ENCODE measurements at regions not wholly inside any gene's neighbourhood (a gene's known extent, or its start where the extent isn't known, plus 50 kb on each side); places are given as distances from the start of the nearest gene placed in this dataset.

GRCh38 chr11:8793114-8793777, 110.7 kb downstream of the RPL27A start:
- no peaks in the 10 kb centered on the region for H3K9me3 ChIP-seq (ENCODE audit: control insufficient read depth, low read length)
- no peak overlapping the region for H3K4me2 ChIP-seq (ENCODE audit: low read length)
- no peak for TF ChIP-seq CTCF (IDR thresholded peaks at IDR 0.05)
- no peak overlapping the region for H2AFZ ChIP-seq
- H3K9ac ChIP-seq = no peak overlapping the region
- peaks cover 7% of the 10 kb centered on the region for H3K79me2 ChIP-seq
- H3K27ac ChIP-seq = no peak overlapping the region
- peaks cover 2% of the 10 kb centered on the region for H3K4me1 ChIP-seq
- H3K36me3 ChIP-seq (ENCODE audit: control insufficient read depth, insufficient read depth, low read length) = no peaks in the 10 kb centered on the region
- no peak overlapping the region for H3K4me3 ChIP-seq (ENCODE audit: low read depth, low read length)
- no peaks in the 10 kb centered on the region for H3K27me3 ChIP-seq (ENCODE audit: control insufficient read depth, insufficient read depth, low read length)

- no peak overlapping the region for H3K9ac ChIP-seq
- H3K4me2 ChIP-seq (ENCODE audit: low read length) = no peak overlapping the region
- H3K4me1 ChIP-seq = peaks cover 2% of the 10 kb centered on the region
- no peaks in the 10 kb centered on the region for H3K27me3 ChIP-seq (ENCODE audit: control insufficient read depth, insufficient read depth, low read length)
- no peaks in the 10 kb centered on the region for H3K36me3 ChIP-seq (ENCODE audit: control insufficient read depth, insufficient read depth, low read length)
- no peak overlapping the region for H3K27ac ChIP-seq
- no peaks in the 10 kb centered on the region for H3K9me3 ChIP-seq (ENCODE audit: control insufficient read depth, low read length)
- H3K4me3 ChIP-seq (ENCODE audit: low read depth, low read length) = no peak overlapping the region
- H2AFZ ChIP-seq = no peak overlapping the region
- no peak for TF ChIP-seq CTCF (IDR thresholded peaks at IDR 0.05)
- peaks cover 4% of the 10 kb centered on the region for H3K79me2 ChIP-seq
Observed at GRCh38 chr11:8794126-8794525, 111.5 kb downstream of the RPL27A start.

GRCh38 chr11:8794677-8795103, 112.1 kb downstream of the RPL27A start:
- Histone ChIP-seq H3K79me2 (peaks cover 4% of the 10 kb centered on the region), H3K4me1 (no peaks in the 10 kb centered on the region), H3K4me3 (ENCODE audit: low read depth, low read length) (no peak overlapping the region), H3K9ac (no peak overlapping the region), H3K36me3 (ENCODE audit: control insufficient read depth, insufficient read depth, low read length) (no peaks in the 10 kb centered on the region), H3K27me3 (ENCODE audit: control insufficient read depth, insufficient read depth, low read length) (no peaks in the 10 kb centered on the region), H3K4me2 (ENCODE audit: low read length) (no peak overlapping the region), H3K9me3 (ENCODE audit: control insufficient read depth, low read length) (no peaks in the 10 kb centered on the region), H2AFZ (no peak overlapping the region), H3K27ac (peak overlapping the region; percentile 0)
- peak; percentile 22 for TF ChIP-seq CTCF (IDR thresholded peaks at IDR 0.05)

GRCh38 chr11:8796941-8797340, 114.0 kb upstream of the AKIP1 start:
- Histone ChIP-seq H3K9me3 (ENCODE audit: control insufficient read depth, low read length) (no peaks in the 10 kb centered on the region), H3K9ac (no peak overlapping the region), H3K27ac (no peak overlapping the region), H2AFZ (no peak overlapping the region), H3K79me2 (peaks cover 4% of the 10 kb centered on the region), H3K4me2 (ENCODE audit: low read length) (no peak overlapping the region), H3K27me3 (ENCODE audit: control insufficient read depth, insufficient read depth, low read length) (no peaks in the 10 kb centered on the region), H3K4me3 (ENCODE audit: low read depth, low read length) (no peak overlapping the region), H3K36me3 (ENCODE audit: control insufficient read depth, insufficient read depth, low read length) (no peaks in the 10 kb centered on the region), H3K4me1 (no peaks in the 10 kb centered on the region)
- TF ChIP-seq CTCF (IDR thresholded peaks at IDR 0.05) = no peak

GRCh38 chr11:8799273-8799672, 111.7 kb upstream of the AKIP1 start:
- no peak overlapping the region for H3K4me2 ChIP-seq (ENCODE audit: low read length)
- no peak for TF ChIP-seq CTCF (IDR thresholded peaks at IDR 0.05)
- H3K4me3 ChIP-seq (ENCODE audit: low read depth, low read length) = no peak overlapping the region
- H3K9ac ChIP-seq = no peak overlapping the region
- no peaks in the 10 kb centered on the region for H3K27me3 ChIP-seq (ENCODE audit: control insufficient read depth, insufficient read depth, low read length)
- no peaks in the 10 kb centered on the region for H3K9me3 ChIP-seq (ENCODE audit: control insufficient read depth, low read length)
- H3K79me2 ChIP-seq = peaks cover 4% of the 10 kb centered on the region
- H3K4me1 ChIP-seq = no peaks in the 10 kb centered on the region
- no peak overlapping the region for H3K27ac ChIP-seq
- H2AFZ ChIP-seq = no peak overlapping the region
- no peaks in the 10 kb centered on the region for H3K36me3 ChIP-seq (ENCODE audit: control insufficient read depth, insufficient read depth, low read length)
